ENCODE measurements at regions not wholly inside any gene's neighbourhood (a gene's known extent, or its start where the extent isn't known, plus 50 kb on each side); places are given as distances from the start of the nearest gene placed in this dataset.

- TF ChIP-seq CTCF (IDR thresholded peaks at IDR 0.05) (no peak), POLR2A (IDR thresholded peaks at IDR 0.05) (no peak)
These were observed 183.6 kb upstream of the PRDM1 start for GRCh38 chr6:105902401-105903031.

Measured in thyroid gland (tissue), 4 donors.